ENCODE measurements at regions not wholly inside any gene's neighbourhood (a gene's known extent, or its start where the extent isn't known, plus 50 kb on each side); places are given as distances from the start of the nearest gene placed in this dataset.

GRCh38 chr5:92635001-92635461 lies 946.0 kb downstream of the NR2F1-AS1 start:
- no peak overlapping the region for H3K27ac ChIP-seq (ENCODE audit: control insufficient read depth, insufficient read depth)
- no TSS peak for BruUV-seq (replicated peaks)
- in situ Hi-C loops (cut with MboI): no loop called here
- ChIA-PET RAD21 (ENCODE audit: unreplicated experiment) (no interaction called here), CTCF (no interaction called here), SMC1A (ENCODE audit: uncharacterized antibody, unreplicated experiment) (interaction anchor here (1.5 kb wide), 1 partner anchor 8 kb away, joined by 3 read pairs; no protein-coding TSS in a partner anchor), POLR2A (interaction anchor here (0.5 kb wide), 1 partner anchor 1985 kb away, joined by 3 read pairs; no protein-coding TSS in a partner anchor)
- no peaks in the 10 kb centered on the region for H3K9me3 ChIP-seq (replicated peaks; ENCODE audit: control insufficient read depth, insufficient read depth, low read length)
- WGBS (ENCODE audit: insufficient coverage, insufficient replicate concordance, low lambda C conversion rate, missing lambda C conversion rate): 59% methylated on average over 11 of the region's 11 CpGs
- H4K20me1 ChIP-seq (ENCODE audit: control insufficient read depth, insufficient read depth): no peaks in the 10 kb centered on the region
- TF ChIP-seq HCFC1 (IDR thresholded peaks at IDR 0.05; ENCODE audit: low read length) (no peak), ETV6 (conservative IDR thresholded peaks at IDR 0.05 in 1 of 2, IDR thresholded peaks at IDR 0.05 in 1 of 2; ENCODE audit: borderline replicate concordance in 1 of 2, low read depth in 1 of 2) (no peak), NR2F1 (conservative IDR thresholded peaks at IDR 0.05) (no peak), ATF7 (IDR thresholded peaks at IDR 0.05; ENCODE audit: low read depth) (no peak), ZSCAN29 (IDR thresholded peaks at IDR 0.05) (no peak), CEBPB (IDR thresholded peaks at IDR 0.05; ENCODE audit: borderline replicate concordance in 1 of 2, low read depth in 2 of 2, low read length in 2 of 2) (no peak), RCOR1 (conservative IDR thresholded peaks at IDR 0.05; ENCODE audit: low read depth, low read length) (no peak), NFIC (IDR thresholded peaks at IDR 0.05; ENCODE audit: low read depth, low read length) (no peak), NFYB (IDR thresholded peaks at IDR 0.05; ENCODE audit: insufficient read depth, low read depth, low read length) (no peak)
- DNase-seq (ENCODE audit: low read depth, low spot score) (no peak), ATAC-seq (no peak), FAIRE-seq (no peak)
- no peak overlapping the region for H3K4me3 ChIP-seq
- H3K4me2 ChIP-seq (ENCODE audit: control insufficient read depth, insufficient read depth): no peak overlapping the region
- no peaks in the 10 kb centered on the region for H3K79me2 ChIP-seq (ENCODE audit: control insufficient read depth, insufficient read depth, low read length)
- intact Hi-C loops (cut with micrococcal nuclease; ENCODE audit: unreplicated experiment): no loop called here
- no peak overlapping the region for H3K9ac ChIP-seq (ENCODE audit: control insufficient read depth, insufficient read depth, low read length)
- H3K27me3 ChIP-seq (replicated peaks in 1 of 2; ENCODE audit: control insufficient read depth in 2 of 2, insufficient read depth in 2 of 2, low read length in 1 of 2): no peaks in the 10 kb centered on the region
- no peaks in the 10 kb centered on the region for H3K36me3 ChIP-seq (ENCODE audit: control insufficient read depth in 2 of 2, insufficient read depth in 2 of 2, low read length in 1 of 2)
- H2AFZ ChIP-seq (ENCODE audit: control insufficient read depth, low read depth, low read length): no peak overlapping the region
- H3K4me1 ChIP-seq (ENCODE audit: control insufficient read depth, insufficient read depth, low read length): no peaks in the 10 kb centered on the region

All from GM12878 (cell line).